ENCODE measurements at regions not wholly inside any gene's neighbourhood (a gene's known extent, or its start where the extent isn't known, plus 50 kb on each side); places are given as distances from the start of the nearest gene placed in this dataset.

DNA sequence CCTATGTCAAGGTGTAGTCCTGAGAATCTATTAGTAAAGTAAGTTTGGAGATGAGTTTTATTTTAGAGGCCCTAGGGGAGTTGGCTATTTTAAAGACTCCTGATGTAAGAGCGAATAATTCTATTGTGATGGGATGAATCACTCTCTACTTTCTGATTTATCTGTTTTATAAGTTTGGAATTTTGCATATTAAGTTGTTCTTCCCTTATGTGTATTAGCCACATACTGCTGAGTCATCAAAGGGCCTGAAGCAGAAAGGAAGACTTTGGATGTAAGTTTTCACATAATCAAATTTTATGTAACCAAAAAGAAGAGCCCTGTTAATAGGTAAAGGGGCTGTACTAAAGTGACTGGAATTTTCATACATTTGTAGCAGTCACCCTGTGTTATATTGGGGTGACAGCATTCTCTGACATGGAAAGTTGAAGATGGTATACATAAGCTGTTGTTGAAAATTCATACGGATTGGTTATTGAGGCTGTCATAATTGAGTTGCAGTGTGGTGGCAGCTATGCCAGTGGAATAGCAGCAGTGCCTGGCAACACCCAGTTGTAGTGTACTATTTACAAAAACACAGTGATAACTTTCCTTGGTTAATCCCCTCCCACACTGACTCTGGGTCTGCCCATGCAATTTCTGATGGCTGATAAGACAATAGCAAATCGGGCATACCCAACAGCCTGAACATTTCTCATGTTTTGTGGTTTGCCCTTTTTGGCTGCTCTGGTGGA lies 90.6 kb upstream of the NTM start (continued):
- TF ChIP-seq, protein P1, sequence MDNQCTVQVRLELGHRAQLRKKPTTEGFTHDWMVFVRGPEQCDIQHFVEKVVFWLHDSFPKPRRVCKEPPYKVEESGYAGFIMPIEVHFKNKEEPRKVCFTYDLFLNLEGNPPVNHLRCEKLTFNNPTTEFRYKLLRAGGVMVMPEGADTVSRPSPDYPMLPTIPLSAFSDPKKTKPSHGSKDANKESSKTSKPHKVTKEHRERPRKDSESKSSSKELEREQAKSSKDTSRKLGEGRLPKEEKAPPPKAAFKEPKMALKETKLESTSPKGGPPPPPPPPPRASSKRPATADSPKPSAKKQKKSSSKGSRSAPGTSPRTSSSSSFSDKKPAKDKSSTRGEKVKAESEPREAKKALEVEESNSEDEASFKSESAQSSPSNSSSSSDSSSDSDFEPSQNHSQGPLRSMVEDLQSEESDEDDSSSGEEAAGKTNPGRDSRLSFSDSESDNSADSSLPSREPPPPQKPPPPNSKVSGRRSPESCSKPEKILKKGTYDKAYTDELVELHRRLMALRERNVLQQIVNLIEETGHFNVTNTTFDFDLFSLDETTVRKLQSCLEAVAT (IDR thresholded peaks at IDR 0.05) = no peak
- no peak for TF ChIP-seq ASH2L (IDR thresholded peaks at IDR 0.05; ENCODE audit: borderline replicate concordance, low read depth)

DNA sequence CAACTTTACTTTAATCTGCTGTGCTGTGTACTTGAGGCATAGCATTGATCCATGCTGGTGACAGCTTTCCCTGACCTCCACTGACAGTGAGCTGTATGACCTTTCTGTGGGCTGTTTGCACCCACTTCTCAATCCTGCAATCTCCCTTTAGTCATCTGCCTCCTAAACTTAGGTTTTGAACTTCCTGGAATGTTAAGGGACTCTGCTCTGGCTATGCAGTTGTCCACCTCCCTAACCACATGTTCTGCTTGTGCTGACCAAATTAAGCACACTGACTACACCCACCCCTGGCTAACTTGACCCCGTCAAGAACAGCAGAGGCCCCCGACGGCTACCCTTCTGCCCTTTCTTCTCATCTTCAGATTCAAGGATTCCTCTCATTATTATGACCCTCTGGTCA lies 89.1 kb upstream of the NTM start:
- no peak overlapping the region for H3K4me2 ChIP-seq (ENCODE audit: control insufficient read depth, insufficient read depth)
- 29% methylated on average over 3 of the region's 3 CpGs for WGBS (ENCODE audit: insufficient coverage, insufficient replicate concordance, low lambda C conversion rate, missing lambda C conversion rate)
- intact Hi-C loops (cut with micrococcal nuclease; ENCODE audit: unreplicated experiment) = no loop called here
- H3K79me2 ChIP-seq (ENCODE audit: control insufficient read depth, insufficient read depth, low read length) = no peaks in the 10 kb centered on the region
- POLR2A ChIA-PET = no interaction called here
- ATAC-seq (no peak), DNase-seq (ENCODE audit: low read depth, low spot score) (no peak), FAIRE-seq (no peak)
- no peaks in the 10 kb centered on the region for H3K9me3 ChIP-seq (replicated peaks; ENCODE audit: control insufficient read depth, insufficient read depth, low read length)
- CTCF ChIA-PET = no interaction called here
- H3K9ac ChIP-seq (ENCODE audit: control insufficient read depth, insufficient read depth, low read length) = no peak overlapping the region
- in situ Hi-C loops (cut with MboI) = no loop called here
- no TSS peak for BruUV-seq (replicated peaks)
- SMC1A ChIA-PET (ENCODE audit: uncharacterized antibody, unreplicated experiment) = no interaction called here
- H4K20me1 ChIP-seq (ENCODE audit: control insufficient read depth, insufficient read depth) = no peaks in the 10 kb centered on the region
- no peak overlapping the region for H2AFZ ChIP-seq (ENCODE audit: control insufficient read depth, low read depth, low read length)
- H3K36me3 ChIP-seq (ENCODE audit: control insufficient read depth in 2 of 2, insufficient read depth in 2 of 2, low read length in 1 of 2) = no peaks in the 10 kb centered on the region
- H3K27me3 ChIP-seq (replicated peaks in 1 of 2; ENCODE audit: control insufficient read depth in 2 of 2, insufficient read depth in 2 of 2, low read length in 1 of 2) = no peaks in the 10 kb centered on the region
- RAD21 ChIA-PET (ENCODE audit: unreplicated experiment) = no interaction called here
- no peak for TF ChIP-seq EED (IDR thresholded peaks at IDR 0.05; ENCODE audit: low read depth)
- TF ChIP-seq ZNF207 (IDR thresholded peaks at IDR 0.05; ENCODE audit: borderline replicate concordance) = no peak
- no peak for TF ChIP-seq BRCA1 (IDR thresholded peaks at IDR 0.05; ENCODE audit: low read depth, low read length)
- TF ChIP-seq, protein P2, sequence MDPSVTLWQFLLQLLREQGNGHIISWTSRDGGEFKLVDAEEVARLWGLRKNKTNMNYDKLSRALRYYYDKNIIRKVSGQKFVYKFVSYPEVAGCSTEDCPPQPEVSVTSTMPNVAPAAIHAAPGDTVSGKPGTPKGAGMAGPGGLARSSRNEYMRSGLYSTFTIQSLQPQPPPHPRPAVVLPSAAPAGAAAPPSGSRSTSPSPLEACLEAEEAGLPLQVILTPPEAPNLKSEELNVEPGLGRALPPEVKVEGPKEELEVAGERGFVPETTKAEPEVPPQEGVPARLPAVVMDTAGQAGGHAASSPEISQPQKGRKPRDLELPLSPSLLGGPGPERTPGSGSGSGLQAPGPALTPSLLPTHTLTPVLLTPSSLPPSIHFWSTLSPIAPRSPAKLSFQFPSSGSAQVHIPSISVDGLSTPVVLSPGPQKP (IDR thresholded peaks at IDR 0.05; ENCODE audit: low read depth, low read length) = no peak
- TF ChIP-seq, protein P3, sequence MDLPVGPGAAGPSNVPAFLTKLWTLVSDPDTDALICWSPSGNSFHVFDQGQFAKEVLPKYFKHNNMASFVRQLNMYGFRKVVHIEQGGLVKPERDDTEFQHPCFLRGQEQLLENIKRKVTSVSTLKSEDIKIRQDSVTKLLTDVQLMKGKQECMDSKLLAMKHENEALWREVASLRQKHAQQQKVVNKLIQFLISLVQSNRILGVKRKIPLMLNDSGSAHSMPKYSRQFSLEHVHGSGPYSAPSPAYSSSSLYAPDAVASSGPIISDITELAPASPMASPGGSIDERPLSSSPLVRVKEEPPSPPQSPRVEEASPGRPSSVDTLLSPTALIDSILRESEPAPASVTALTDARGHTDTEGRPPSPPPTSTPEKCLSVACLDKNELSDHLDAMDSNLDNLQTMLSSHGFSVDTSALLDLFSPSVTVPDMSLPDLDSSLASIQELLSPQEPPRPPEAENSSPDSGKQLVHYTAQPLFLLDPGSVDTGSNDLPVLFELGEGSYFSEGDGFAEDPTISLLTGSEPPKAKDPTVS (IDR thresholded peaks at IDR 0.05; ENCODE audit: low read depth, low read length) = no peak
- no peak for TF ChIP-seq MTA2 (IDR thresholded peaks at IDR 0.05; ENCODE audit: low read depth)
- no peak for TF ChIP-seq ZBED1 (IDR thresholded peaks at IDR 0.05; ENCODE audit: borderline replicate concordance)
- TF ChIP-seq, protein P4, sequence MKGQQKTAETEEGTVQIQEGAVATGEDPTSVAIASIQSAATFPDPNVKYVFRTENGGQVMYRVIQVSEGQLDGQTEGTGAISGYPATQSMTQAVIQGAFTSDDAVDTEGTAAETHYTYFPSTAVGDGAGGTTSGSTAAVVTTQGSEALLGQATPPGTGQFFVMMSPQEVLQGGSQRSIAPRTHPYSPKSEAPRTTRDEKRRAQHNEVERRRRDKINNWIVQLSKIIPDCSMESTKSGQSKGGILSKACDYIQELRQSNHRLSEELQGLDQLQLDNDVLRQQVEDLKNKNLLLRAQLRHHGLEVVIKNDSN (IDR thresholded peaks at IDR 0.05; ENCODE audit: borderline replicate concordance, extremely low read length, insufficient read depth, low read depth, low read length) = no peak
- no peak for TF ChIP-seq SPI1 (IDR thresholded peaks at IDR 0.05; ENCODE audit: borderline replicate concordance, insufficient read depth, low read depth, low read length)
- no peak for TF ChIP-seq SMC3 (IDR thresholded peaks at IDR 0.05; ENCODE audit: borderline replicate concordance, low read length)
- no peak for TF ChIP-seq NR2C2 (IDR thresholded peaks at IDR 0.05; ENCODE audit: borderline replicate concordance, control insufficient read depth, insufficient read length, low read depth)
- no peak for TF ChIP-seq NFYA (IDR thresholded peaks at IDR 0.05; ENCODE audit: borderline replicate concordance, low read depth, low read length)
- TF ChIP-seq HDAC2 (IDR thresholded peaks at IDR 0.05) = no peak
- no peaks in the 10 kb centered on the region for H3K4me1 ChIP-seq (ENCODE audit: control insufficient read depth, insufficient read depth, low read length)
- no peak overlapping the region for H3K4me3 ChIP-seq
- no peak overlapping the region for H3K27ac ChIP-seq (ENCODE audit: control insufficient read depth, insufficient read depth)

All from GM12878 (cell line).